HG03060 (cell line): ENCODE measurements at regions not wholly inside any gene's neighbourhood (a gene's known extent, or its start where the extent isn't known, plus 50 kb on each side); places are given as distances from the start of the nearest gene placed in this dataset.

Experiments used
- ATAC-seq: cut with Tn5 transposase; IDR thresholded peaks from one replicate; pipeline ENCODE4 v1.9.1; 2021; ENCODE audit warnings: low read depth, moderate number of reproducible peaks; ENCODE audit not compliant: unreplicated experiment

- ATAC-seq: no peak
Measured at GRCh38 chr6:3996349-3996748, 82.6 kb downstream of the FAM217A start.

- ATAC-seq: no peak
Measured at GRCh38 chr6:3997177-3997770, 81.7 kb downstream of the FAM217A start.

GRCh38 chr6:3999800-4000661 lies 78.9 kb downstream of the FAM217A start:
- no peak for ATAC-seq

- no peak for ATAC-seq
Measured at GRCh38 chr6:4004249-4004648, 74.7 kb downstream of the FAM217A start.

GRCh38 chr6:4008324-4009047 lies 70.5 kb downstream of the FAM217A start:
- no peak for ATAC-seq

GRCh38 chr6:4009486-4009885 lies 69.5 kb downstream of the FAM217A start:
- no peak for ATAC-seq

GRCh38 chr6:4010048-4010447 lies 68.9 kb downstream of the FAM217A start:
- ATAC-seq: no peak

- no peak for ATAC-seq
Measured at GRCh38 chr6:4010689-4011090, 68.2 kb downstream of the FAM217A start.

- no peak for ATAC-seq
Measured at GRCh38 chr6:4012826-4013225, 66.1 kb downstream of the FAM217A start.

GRCh38 chr6:4017058-4017739 lies 61.7 kb downstream of the FAM217A start:
- ATAC-seq: no peak

GRCh38 chr6:4017834-4018170 lies 61.1 kb downstream of the FAM217A start:
- ATAC-seq: peak; percentile 1

- peak; percentile 42 for ATAC-seq
Measured at GRCh38 chr6:4018171-4018923, 60.6 kb downstream of the FAM217A start.
